ENCODE measurements at regions not wholly inside any gene's neighbourhood (a gene's known extent, or its start where the extent isn't known, plus 50 kb on each side); places are given as distances from the start of the nearest gene placed in this dataset.

DNA sequence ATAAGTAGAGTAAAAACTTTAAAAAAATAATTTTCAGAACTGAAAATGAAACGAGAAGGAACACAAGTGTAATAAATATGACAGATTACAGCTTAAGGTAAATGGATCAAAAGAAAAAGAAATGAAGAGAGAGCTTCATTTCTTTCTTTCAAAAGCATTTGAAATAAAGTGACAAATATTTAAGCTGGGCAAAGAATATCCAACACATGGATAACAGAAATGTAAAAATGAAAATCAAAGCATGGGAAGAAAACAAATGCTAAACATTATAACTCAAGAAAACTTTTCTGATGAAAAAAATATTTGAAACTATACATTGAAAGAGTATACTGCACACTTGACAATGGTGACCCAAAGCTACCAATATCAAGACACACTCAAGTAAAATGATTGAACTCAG, 143.6 kb upstream of the IRX5 start:
- Histone ChIP-seq H3K27me3 (no peaks in the 10 kb centered on the region), H3K27ac (no peak overlapping the region), H3K9me3 (peaks cover 0 to 24% (median 0%) of the 10 kb centered on the region in 4 donors), H3K4me3 (no peak overlapping the region), H3K4me1 (no peaks in the 10 kb centered on the region), H3K36me3 (no peaks in the 10 kb centered on the region)
- no peak for DNase-seq (ENCODE audit: low spot score in 2 of 2)
- WGBS, 2 donors: 60 to 73% methylated on average over 1 of the region's 1 CpG
- TF ChIP-seq, protein P1, sequence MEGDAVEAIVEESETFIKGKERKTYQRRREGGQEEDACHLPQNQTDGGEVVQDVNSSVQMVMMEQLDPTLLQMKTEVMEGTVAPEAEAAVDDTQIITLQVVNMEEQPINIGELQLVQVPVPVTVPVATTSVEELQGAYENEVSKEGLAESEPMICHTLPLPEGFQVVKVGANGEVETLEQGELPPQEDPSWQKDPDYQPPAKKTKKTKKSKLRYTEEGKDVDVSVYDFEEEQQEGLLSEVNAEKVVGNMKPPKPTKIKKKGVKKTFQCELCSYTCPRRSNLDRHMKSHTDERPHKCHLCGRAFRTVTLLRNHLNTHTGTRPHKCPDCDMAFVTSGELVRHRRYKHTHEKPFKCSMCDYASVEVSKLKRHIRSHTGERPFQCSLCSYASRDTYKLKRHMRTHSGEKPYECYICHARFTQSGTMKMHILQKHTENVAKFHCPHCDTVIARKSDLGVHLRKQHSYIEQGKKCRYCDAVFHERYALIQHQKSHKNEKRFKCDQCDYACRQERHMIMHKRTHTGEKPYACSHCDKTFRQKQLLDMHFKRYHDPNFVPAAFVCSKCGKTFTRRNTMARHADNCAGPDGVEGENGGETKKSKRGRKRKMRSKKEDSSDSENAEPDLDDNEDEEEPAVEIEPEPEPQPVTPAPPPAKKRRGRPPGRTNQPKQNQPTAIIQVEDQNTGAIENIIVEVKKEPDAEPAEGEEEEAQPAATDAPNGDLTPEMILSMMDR (IDR thresholded peaks at IDR 0.05): no peak
- no peak for TF ChIP-seq POLR2A (IDR thresholded peaks at IDR 0.05)
- TF ChIP-seq EP300 (IDR thresholded peaks at IDR 0.05): no peak

DNA sequence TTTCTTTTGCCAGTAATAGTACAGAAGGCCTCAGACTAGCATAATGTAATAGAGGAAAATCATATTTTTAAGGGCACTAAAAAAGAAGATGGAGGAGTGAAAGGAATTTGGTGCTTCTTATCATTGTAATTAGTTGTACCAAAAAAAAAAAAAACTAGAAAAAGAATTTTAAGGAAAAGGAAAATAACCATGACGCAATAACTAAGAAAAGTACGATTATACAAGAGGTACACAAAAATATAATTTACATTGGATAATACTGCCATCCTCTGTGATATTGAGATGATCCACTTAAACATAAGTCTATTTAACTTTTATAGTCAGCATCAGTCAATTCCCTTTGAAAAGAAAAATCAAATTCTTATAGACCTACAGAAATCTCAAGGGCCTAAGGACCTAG, 146.7 kb upstream of the IRX5 start:
- H3K36me3 ChIP-seq: no peaks in the 10 kb centered on the region
- no peaks in the 10 kb centered on the region for H3K27me3 ChIP-seq
- peaks cover 0 to 24% (median 0%) of the 10 kb centered on the region in 4 donors for H3K9me3 ChIP-seq
- H3K4me1 ChIP-seq: no peaks in the 10 kb centered on the region
- no peak for DNase-seq (ENCODE audit: low spot score in 2 of 2)
- TF ChIP-seq EP300 (IDR thresholded peaks at IDR 0.05) (no peak), POLR2A (IDR thresholded peaks at IDR 0.05) (no peak)
- TF ChIP-seq, protein P1 (IDR thresholded peaks at IDR 0.05): no peak
- 94 to 96% methylated on average over 2 of the region's 2 CpGs for WGBS, 2 donors
- H3K4me3 ChIP-seq: no peak overlapping the region
- no peak overlapping the region for H3K27ac ChIP-seq

DNA sequence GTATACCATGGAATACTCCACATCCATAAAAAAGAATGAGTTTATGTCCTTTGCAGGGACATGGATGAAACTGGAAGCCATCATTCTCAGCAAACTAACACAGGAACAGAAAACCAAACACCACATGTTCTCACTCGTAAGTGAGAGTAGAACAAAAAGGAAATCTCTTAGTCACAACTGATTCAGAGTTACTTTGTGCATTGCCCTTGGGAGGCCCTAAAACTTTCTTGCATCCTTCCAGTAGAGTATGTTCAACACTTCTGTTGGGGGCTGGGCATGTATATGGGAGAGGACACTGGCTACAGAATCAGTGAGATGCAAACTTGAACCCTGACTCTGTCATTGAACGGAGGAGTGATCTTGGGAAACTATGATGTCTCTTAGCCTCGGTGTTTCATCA, 147.4 kb upstream of the IRX5 start:
- peaks cover 0 to 24% (median 0%) of the 10 kb centered on the region in 4 donors for H3K9me3 ChIP-seq
- no peak overlapping the region for H3K4me3 ChIP-seq
- no peaks in the 10 kb centered on the region for H3K27me3 ChIP-seq
- H3K27ac ChIP-seq: no peak overlapping the region
- H3K4me1 ChIP-seq: no peaks in the 10 kb centered on the region
- TF ChIP-seq POLR2A (IDR thresholded peaks at IDR 0.05) (no peak), EP300 (IDR thresholded peaks at IDR 0.05) (no peak)
- TF ChIP-seq, protein P1 (IDR thresholded peaks at IDR 0.05): no peak
- 74 to 82% methylated on average over 3 of the region's 3 CpGs for WGBS, 2 donors
- no peak for DNase-seq (ENCODE audit: low spot score in 2 of 2)
- no peaks in the 10 kb centered on the region for H3K36me3 ChIP-seq

DNA sequence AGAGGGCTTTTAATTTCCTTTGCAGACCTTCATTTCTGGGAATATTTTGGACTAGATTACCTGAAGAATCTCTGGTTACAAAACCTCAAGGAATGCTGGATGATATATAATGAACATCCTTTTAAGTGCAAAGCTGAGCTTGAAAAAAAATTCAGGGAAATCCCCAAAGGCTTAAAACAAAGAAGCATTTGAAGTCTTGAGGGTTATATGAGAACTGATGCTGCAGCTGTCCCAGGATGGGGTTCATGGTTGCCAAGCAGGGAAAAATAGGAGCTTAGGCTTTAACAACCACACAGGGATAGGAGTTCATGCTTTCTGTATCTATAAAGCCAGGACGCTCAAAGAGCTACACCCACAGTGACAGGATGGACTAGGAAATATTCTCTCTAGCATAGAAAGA, 150.4 kb upstream of the IRX5 start:
- Histone ChIP-seq H3K27ac (no peak overlapping the region), H3K27me3 (no peaks in the 10 kb centered on the region), H3K9me3 (peaks cover 0 to under 1% (median 0%) of the 10 kb centered on the region in 4 donors), H3K4me1 (no peaks in the 10 kb centered on the region), H3K4me3 (no peak overlapping the region), H3K36me3 (no peaks in the 10 kb centered on the region)
- TF ChIP-seq POLR2A (IDR thresholded peaks at IDR 0.05) (no peak), EP300 (IDR thresholded peaks at IDR 0.05) (no peak)
- TF ChIP-seq, protein P1 (IDR thresholded peaks at IDR 0.05): no peak
- 55 to 57% methylated on average over 1 of the region's 1 CpG for WGBS, 2 donors
- DNase-seq (ENCODE audit: low spot score in 2 of 2): no peak

DNA sequence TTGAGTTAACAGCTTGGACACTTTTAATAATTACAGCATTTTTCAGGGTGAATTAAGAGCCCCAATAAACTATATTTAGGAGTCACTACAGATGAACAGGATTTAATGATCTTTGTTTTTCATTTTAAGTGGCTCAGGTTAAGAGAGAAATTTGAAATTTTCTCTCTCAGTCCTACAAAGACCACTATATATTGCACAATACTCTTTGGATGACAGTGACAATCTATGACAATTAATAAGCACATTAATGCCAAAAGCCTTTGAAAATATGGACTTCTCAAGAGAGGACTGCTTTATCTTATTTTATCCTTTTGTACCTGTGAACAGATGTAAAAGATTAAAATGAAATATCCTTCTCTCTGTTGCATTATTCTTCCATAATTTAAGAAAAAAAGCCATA, 151.1 kb upstream of the IRX5 start:
- Histone ChIP-seq H3K36me3 (no peaks in the 10 kb centered on the region), H3K27me3 (no peaks in the 10 kb centered on the region), H3K9me3 (no peaks in the 10 kb centered on the region), H3K4me1 (no peaks in the 10 kb centered on the region), H3K4me3 (no peak overlapping the region), H3K27ac (no peak overlapping the region)
- no peak for DNase-seq (ENCODE audit: low spot score in 2 of 2)
- TF ChIP-seq EP300 (IDR thresholded peaks at IDR 0.05) (no peak), POLR2A (IDR thresholded peaks at IDR 0.05) (no peak)
- TF ChIP-seq, protein P1 (IDR thresholded peaks at IDR 0.05): no peak
